Middle frontal gyrus (tissue), 1 donor: ENCODE measurements at regions not wholly inside any gene's neighbourhood (a gene's known extent, or its start where the extent isn't known, plus 50 kb on each side); places are given as distances from the start of the nearest gene placed in this dataset.

Experiments
- DNase-seq: peaks from one replicate; pipeline ENCODE4 v3.0.0-alpha.2; 2015; ENCODE audit warnings: low spot score; ENCODE audit errors: extremely low spot score

- no peak for DNase-seq
These were observed 455.1 kb upstream of the ZNF608 start for GRCh38 chr5:125201446-125202052.

GRCh38 chr5:125202353-125202752 is 455.9 kb upstream of the ZNF608 start:
- DNase-seq, result no peak

- no peak for DNase-seq
These were observed 456.5 kb upstream of the ZNF608 start for GRCh38 chr5:125202871-125203438.

- DNase-seq, result no peak
These were observed 457.5 kb upstream of the ZNF608 start for GRCh38 chr5:125203912-125204311.

- no peak for DNase-seq
These were observed 459.3 kb upstream of the ZNF608 start for GRCh38 chr5:125205601-125206225.

- DNase-seq, result no peak
These were observed 461.4 kb upstream of the ZNF608 start for GRCh38 chr5:125207856-125208255.

GRCh38 chr5:125209650-125210049 is 463.2 kb upstream of the ZNF608 start:
- DNase-seq, result no peak

GRCh38 chr5:125210242-125210947 is 464.0 kb upstream of the ZNF608 start:
- DNase-seq, result no peak

GRCh38 chr5:125214080-125214479 is 467.6 kb upstream of the ZNF608 start:
- no peak for DNase-seq

GRCh38 chr5:125215593-125215992 is 469.2 kb upstream of the ZNF608 start:
- DNase-seq, result no peak

GRCh38 chr5:125219710-125220109 is 473.3 kb upstream of the ZNF608 start:
- DNase-seq, result no peak

GRCh38 chr5:125220284-125220683 is 473.8 kb upstream of the ZNF608 start:
- DNase-seq, result no peak

GRCh38 chr5:125222597-125223240 is 476.3 kb upstream of the ZNF608 start:
- no peak for DNase-seq

- no peak for DNase-seq
These were observed 479.0 kb upstream of the ZNF608 start for GRCh38 chr5:125225424-125225823.

GRCh38 chr5:125226825-125227224 is 480.4 kb upstream of the ZNF608 start:
- DNase-seq, result no peak

GRCh38 chr5:125227333-125228095 is 481.1 kb upstream of the ZNF608 start:
- DNase-seq, result no peak

GRCh38 chr5:125228363-125229070 is 482.1 kb upstream of the ZNF608 start:
- DNase-seq, result no peak

GRCh38 chr5:125229556-125229955 is 483.1 kb upstream of the ZNF608 start:
- DNase-seq, result no peak

- no peak for DNase-seq
These were observed 486.4 kb upstream of the ZNF608 start for GRCh38 chr5:125232779-125233230.

- DNase-seq, result no peak
These were observed 487.5 kb upstream of the ZNF608 start for GRCh38 chr5:125233944-125234343.
